H9 (cell line): ENCODE measurements at regions not wholly inside any gene's neighbourhood (a gene's known extent, or its start where the extent isn't known, plus 50 kb on each side); places are given as distances from the start of the nearest gene placed in this dataset.

Source experiments
- DNase-seq: peaks from one replicate; pipeline ENCODE4 v3.0.0-alpha.2; 2017
- H2AFZ ChIP-seq: one replicate; pipeline ENCODE4 v1.6.1; 2013; ENCODE audit warnings: mild to moderate bottlenecking, low read length, control low read depth, moderate library complexity
- H2AK5ac ChIP-seq: 2 replicates; pipeline ENCODE4 v1.6.1; 2013; ENCODE audit warnings: low read length, control low read depth, mixed read lengths; ENCODE audit not compliant: insufficient read length
- H2BK120ac ChIP-seq: one replicate; pipeline ENCODE4 v1.6.1; 2013; ENCODE audit warnings: low read depth, mild to moderate bottlenecking, low read length, control low read depth, inconsistent platforms; ENCODE audit not compliant: poor library complexity, severe bottlenecking
- H2BK12ac ChIP-seq: 2 replicates; pipeline ENCODE4 v1.6.1; 2013; ENCODE audit warnings: low read length, control low read depth, mixed read lengths, low read depth; ENCODE audit not compliant: insufficient read length
- H2BK15ac ChIP-seq: 2 replicates; pipeline ENCODE4 v1.6.1; 2013; ENCODE audit warnings: low read depth, low read length, control low read depth
- H2BK20ac ChIP-seq: one replicate; pipeline ENCODE4 v1.6.1; 2013; ENCODE audit warnings: low read depth, mild to moderate bottlenecking, low read length, control low read depth, inconsistent platforms; ENCODE audit not compliant: poor library complexity, severe bottlenecking
- H2BK5ac ChIP-seq: 2 replicates; pipeline ENCODE4 v1.6.1; 2013; ENCODE audit warnings: low read length, control low read depth, mixed read lengths; ENCODE audit not compliant: insufficient read length
- H3K14ac ChIP-seq: 2 replicates; pipeline ENCODE4 v1.6.1; 2013; ENCODE audit warnings: low read length, control low read depth; ENCODE audit not compliant: insufficient read depth
- H3K18ac ChIP-seq: 2 replicates; pipeline ENCODE4 v1.6.1; 2013; ENCODE audit warnings: low read depth, mild to moderate bottlenecking, mixed read lengths, low read length, control low read depth; ENCODE audit not compliant: insufficient read length
- H3K23ac ChIP-seq: 2 replicates; pipeline ENCODE4 v1.6.1; 2013; ENCODE audit warnings: low read length, control low read depth, mixed read lengths, low read depth; ENCODE audit not compliant: insufficient read length
- H3K23me2 ChIP-seq: 2 replicates; pipeline ENCODE4 v1.6.1; 2013; ENCODE audit warnings: low read depth, mild to moderate bottlenecking, mixed read lengths, low read length, control low read depth; ENCODE audit not compliant: insufficient read length, poor library complexity, severe bottlenecking
- H3K27ac ChIP-seq: 2 replicates; pipeline ENCODE4 v1.5.1; 2013; ENCODE audit warnings: low read length, control low read depth, mixed read lengths, low read depth; ENCODE audit not compliant: insufficient read length
- H3K27me3 ChIP-seq: 2 replicates; pipeline ENCODE4 v1.6.1; 2013; ENCODE audit warnings: low read length, control low read depth, inconsistent platforms; ENCODE audit not compliant: insufficient read depth
- H3K4ac ChIP-seq: 2 replicates; pipeline ENCODE4 v1.6.1; 2013; ENCODE audit warnings: low read depth, mild to moderate bottlenecking, control low read depth, inconsistent platforms, low read length, moderate library complexity
- H3K4me1 ChIP-seq: 2 replicates; pipeline ENCODE4 v1.6.1; 2013; ENCODE audit warnings: low read length, control low read depth, inconsistent platforms; ENCODE audit not compliant: insufficient read depth
- H3K4me2 ChIP-seq: 2 replicates; pipeline ENCODE4 v1.6.1; 2013; ENCODE audit warnings: low read length, control low read depth, mixed read lengths; ENCODE audit not compliant: insufficient read length, insufficient read depth
- H3K56ac ChIP-seq: 2 replicates; pipeline ENCODE4 v1.6.1; 2013; ENCODE audit warnings: low read depth, mild to moderate bottlenecking, mixed read lengths, low read length, control low read depth; ENCODE audit not compliant: insufficient read length
- H3K79me1 ChIP-seq: 2 replicates; pipeline ENCODE4 v1.6.1; 2013; ENCODE audit warnings: low read depth, mild to moderate bottlenecking, moderate library complexity, low read length, control low read depth, inconsistent platforms; ENCODE audit not compliant: insufficient read depth, poor library complexity, severe bottlenecking
- H3K79me2 ChIP-seq: 2 replicates; pipeline ENCODE4 v1.6.1; 2013; ENCODE audit warnings: low read length, control low read depth, inconsistent platforms; ENCODE audit not compliant: insufficient read depth
- H3K9ac ChIP-seq: 2 replicates; pipeline ENCODE4 v1.6.1; 2013; ENCODE audit warnings: low read length, control low read depth, mixed read lengths; ENCODE audit not compliant: insufficient read length; ENCODE audit errors: extremely low read depth
- H3K9me3 ChIP-seq: one replicate; pipeline ENCODE4 v1.6.1; 2013; ENCODE audit warnings: low read depth, low read length, inconsistent platforms; ENCODE audit not compliant: control insufficient read depth
- H3T11ph ChIP-seq: one replicate; pipeline ENCODE4 v1.6.1; 2013; ENCODE audit warnings: mild to moderate bottlenecking, low read length, control low read depth, inconsistent platforms
- H4K20me1 ChIP-seq: one replicate; pipeline ENCODE4 v1.6.1; 2013; ENCODE audit not compliant: control insufficient read depth, insufficient read length, insufficient read depth
- H4K5ac ChIP-seq: 2 replicates; pipeline ENCODE4 v1.6.1; 2013; ENCODE audit warnings: low read depth, mild to moderate bottlenecking, mixed read lengths, low read length, control low read depth; ENCODE audit not compliant: insufficient read length
- H4K8ac ChIP-seq: replicated peaks from 2 replicates; pipeline ENCODE4 v1.6.1; 2013; ENCODE audit warnings: low read length, control low read depth, mixed read lengths, low read depth; ENCODE audit not compliant: insufficient read length
- H4K91ac ChIP-seq: 2 replicates; pipeline ENCODE4 v1.6.1; 2013; ENCODE audit warnings: low read depth, mild to moderate bottlenecking, moderate library complexity, mixed read lengths, low read length, control low read depth; ENCODE audit not compliant: insufficient read length
- H3K27ac Mint-ChIP-seq, 3 experiments: 2 replicates in 2 of 3; 3 replicates in 1 of 3; pipeline ENCODE4 v1.8.0; 2020 to 2021; ENCODE audit warnings: mixed read lengths in 3 of 3, mild to moderate bottlenecking in 1 of 3, moderate library complexity in 1 of 3
- H3K27me3 Mint-ChIP-seq: 2 replicates; pipeline ENCODE4 v1.8.0; 2021; ENCODE audit warnings: low read depth, mild to moderate bottlenecking, moderate library complexity, mixed read lengths
- H3K36me3 Mint-ChIP-seq, 3 experiments: 2 replicates in 2 of 3; 3 replicates in 1 of 3; pipeline ENCODE4 v1.8.0; 2020 to 2021; ENCODE audit warnings: low read depth in 3 of 3, mixed read lengths in 3 of 3; ENCODE audit not compliant: insufficient read depth in 1 of 3
- H3K4me1 Mint-ChIP-seq, 2 experiments: 2 replicates each; pipeline ENCODE4 v1.8.0; 2020; ENCODE audit warnings: mixed read lengths in 2 of 2
- H3K4me3 Mint-ChIP-seq, 2 experiments: 2 replicates in 1 of 2; 3 replicates in 1 of 2; pipeline ENCODE4 v1.8.0; 2020 to 2021; ENCODE audit warnings: mild to moderate bottlenecking in 2 of 2, mixed read lengths in 2 of 2, moderate library complexity in 1 of 2
- H3K9me3 Mint-ChIP-seq, 2 experiments: 2 replicates in 1 of 2; 3 replicates in 1 of 2; pipeline ENCODE4 v1.8.0; 2020; ENCODE audit warnings: mild to moderate bottlenecking in 2 of 2, mixed read lengths in 2 of 2, moderate library complexity in 1 of 2
- CTCF ChIP-seq: fragments of 200-600 bp; sonication (generic); conservative IDR thresholded peaks from 3 replicates; pipeline ENCODE4 v1.8.0; 2021; ENCODE audit warnings: antibody characterized with exemption, mild to moderate bottlenecking
- WGBS: extraction: QIAGEN DNeasy Blood & Tissue Kit; methylation state at CpG from one replicate; pipeline ENCODE4 v1.1.7; 2013; ENCODE audit warnings: missing lambda C conversion rate, low lambda C conversion rate, mixed read lengths; ENCODE audit not compliant: insufficient read length; ENCODE audit errors: extremely low coverage; 5-methylcytosine and 5-hydroxymethylcytosine counted together

- Histone ChIP-seq H3K4me1 (peaks cover 12% of the 10 kb centered on the region), H3K79me2 (no peaks in the 10 kb centered on the region), H3K23ac (no peak overlapping the region), H3K79me1 (no peaks in the 10 kb centered on the region), H2BK120ac (no peak overlapping the region), H3K4me2 (no peak overlapping the region), H3K9ac (no peak overlapping the region), H4K8ac (no peak overlapping the region), H3K9me3 (no peaks in the 10 kb centered on the region), H4K20me1 (no peaks in the 10 kb centered on the region), H2AFZ (no peak overlapping the region), H3K14ac (no peak overlapping the region), H2BK15ac (no peak overlapping the region), H3K18ac (no peak overlapping the region), H2BK5ac (no peak overlapping the region), H2BK12ac (no peak overlapping the region), H3T11ph (no peak overlapping the region), H3K4ac (no peak overlapping the region), H3K27me3 (no peaks in the 10 kb centered on the region; the same call in 1 of the 2 replicates), H3K56ac (no peak overlapping the region), H4K91ac (no peak overlapping the region), H2AK5ac (no peak overlapping the region), H3K23me2 (no peaks in the 10 kb centered on the region), H4K5ac (no peak overlapping the region), H2BK20ac (no peak overlapping the region), H3K27ac (no peak overlapping the region)
- H3K4me1 Mint-ChIP-seq, result peaks cover 63 to 64% of the 10 kb centered on the region in 2 experiments
- DNase-seq, result no peak
- H3K27ac Mint-ChIP-seq, result no peak overlapping the region
- H3K36me3 Mint-ChIP-seq, result peaks cover 0 to 10% (median 2%) of the 10 kb centered on the region in 3 experiments; a peak in 4 of 7 replicates
- peaks cover 4 to 7% of the 10 kb centered on the region in 2 experiments; a peak in 4 of 5 replicates for H3K9me3 Mint-ChIP-seq
- no peak for TF ChIP-seq CTCF
- WGBS, result no CpG with 5 or more reads among the region's 1 CpG
- peaks cover 42% of the 10 kb centered on the region for H3K27me3 Mint-ChIP-seq
- no peak overlapping the region for H3K4me3 Mint-ChIP-seq
Observed at GRCh38 chr13:40341096-40341471, 325.4 kb downstream of the FOXO1 start.
